Activated CD8-positive, alpha-beta memory T cell treated with anti-CD3 and anti-CD28 coated beads, Interleukin-2, amount 50 U/mL, for 1 hour (primary cell): ENCODE measurements at regions not wholly inside any gene's neighbourhood (a gene's known extent, or its start where the extent isn't known, plus 50 kb on each side); places are given as distances from the start of the nearest gene placed in this dataset.

Experiments
- DNase-seq: peaks from one replicate; pipeline ENCODE4 v3.0.0-alpha.2; 2020; ENCODE audit errors: extremely low read depth

DNA sequence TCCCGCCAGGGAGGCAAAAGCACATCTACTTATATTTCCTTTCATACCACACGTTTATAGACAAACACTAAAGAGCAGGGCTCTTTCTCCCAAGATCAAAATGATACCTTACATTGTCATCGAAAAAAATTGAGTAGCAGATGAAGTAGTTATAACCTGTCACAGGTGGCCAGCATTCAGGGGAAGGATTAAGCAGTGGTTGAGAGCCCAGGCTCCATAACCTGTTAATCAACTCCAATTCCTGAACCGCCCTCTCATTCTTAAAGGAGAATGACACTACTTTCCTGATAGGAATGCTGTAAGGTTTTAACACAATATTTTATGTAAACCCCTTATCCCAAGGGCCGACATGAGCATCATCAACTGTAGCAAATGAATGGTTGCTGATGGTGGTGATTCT is 268.9 kb upstream of the KCNIP4 start:
- DNase-seq, result no peak

GRCh38 chr4:22216278-22216677 is 267.7 kb upstream of the KCNIP4 start:
- DNase-seq, result no peak

- DNase-seq, result no peak
Measured at GRCh38 chr4:22215084-22215483, 266.5 kb upstream of the KCNIP4 start.

DNA sequence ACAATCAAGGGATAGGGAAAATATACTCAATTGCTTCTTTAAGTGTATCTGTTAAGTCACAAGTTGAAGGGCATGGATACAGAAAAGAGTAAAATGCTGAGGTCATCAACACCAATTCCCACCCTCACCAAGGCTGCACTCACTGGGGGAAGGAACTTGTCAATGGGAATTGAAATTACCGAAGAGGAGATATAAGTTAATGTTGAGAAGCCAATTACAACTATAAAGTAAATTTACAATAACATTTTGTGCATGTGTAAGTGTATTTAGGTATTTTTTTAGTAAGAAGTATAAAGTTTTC is 255.1 kb upstream of the KCNIP4 start:
- DNase-seq, result no peak

- no peak for DNase-seq
Measured at GRCh38 chr4:22202975-22203710, 254.6 kb upstream of the KCNIP4 start.

DNA sequence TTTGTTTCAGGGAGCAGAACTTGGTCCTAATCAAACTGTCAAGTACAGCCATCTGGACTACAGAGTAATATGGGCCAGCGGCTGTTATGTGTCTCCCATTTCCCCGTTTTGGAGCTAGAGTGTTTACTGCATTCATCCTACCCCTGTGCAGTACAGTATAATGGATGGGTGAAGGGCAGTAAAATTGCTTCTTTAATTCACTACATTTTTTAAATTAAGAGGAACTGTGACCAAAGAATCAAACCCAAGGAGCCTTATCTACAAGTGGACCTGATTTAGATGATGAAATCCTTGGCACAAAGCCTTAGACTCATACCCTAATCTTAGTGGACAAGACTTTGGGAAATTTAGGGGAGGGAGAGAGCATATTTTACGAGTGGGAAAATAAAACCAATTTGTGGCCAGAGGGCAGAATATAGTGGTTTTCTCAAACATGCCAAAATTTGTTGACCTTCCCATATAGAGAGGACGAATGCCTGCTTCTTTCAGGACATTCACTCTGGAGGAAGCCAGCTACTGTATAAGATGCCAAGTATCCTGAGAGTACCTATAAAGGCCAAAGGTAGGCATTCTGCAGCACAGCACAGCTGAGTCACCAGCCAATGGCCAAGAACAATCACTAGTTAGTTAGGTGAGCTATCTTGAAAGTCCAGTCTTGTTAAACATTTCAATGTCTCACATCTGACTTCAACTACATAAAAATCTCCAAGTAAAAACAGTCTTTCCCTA is 253.8 kb upstream of the KCNIP4 start:
- DNase-seq, result no peak

GRCh38 chr4:22201256-22201655 is 252.7 kb upstream of the KCNIP4 start:
- no peak for DNase-seq

- no peak for DNase-seq
Measured at GRCh38 chr4:22196551-22196950, 248.0 kb upstream of the KCNIP4 start.

DNA sequence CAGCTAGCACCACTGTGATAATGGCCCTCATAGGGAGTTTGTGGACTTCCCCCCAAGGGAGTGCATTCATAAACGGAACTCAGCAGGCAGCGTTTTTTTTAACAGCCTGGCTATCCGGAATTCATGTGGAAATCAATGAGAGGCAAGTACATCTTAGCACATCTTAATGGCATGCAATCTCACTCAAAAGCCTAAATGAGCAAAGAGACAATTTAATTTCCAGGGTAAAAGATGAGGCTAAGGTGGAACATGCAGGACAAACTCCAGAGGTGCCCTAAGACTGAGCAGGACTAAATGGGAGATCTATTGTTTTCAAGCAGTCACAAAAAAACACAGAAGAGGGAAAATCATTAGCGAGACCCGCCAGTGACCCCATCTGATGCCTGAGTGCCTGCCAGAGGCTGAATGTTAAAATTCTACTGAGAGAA is 243.5 kb upstream of the KCNIP4 start:
- no peak for DNase-seq

DNA sequence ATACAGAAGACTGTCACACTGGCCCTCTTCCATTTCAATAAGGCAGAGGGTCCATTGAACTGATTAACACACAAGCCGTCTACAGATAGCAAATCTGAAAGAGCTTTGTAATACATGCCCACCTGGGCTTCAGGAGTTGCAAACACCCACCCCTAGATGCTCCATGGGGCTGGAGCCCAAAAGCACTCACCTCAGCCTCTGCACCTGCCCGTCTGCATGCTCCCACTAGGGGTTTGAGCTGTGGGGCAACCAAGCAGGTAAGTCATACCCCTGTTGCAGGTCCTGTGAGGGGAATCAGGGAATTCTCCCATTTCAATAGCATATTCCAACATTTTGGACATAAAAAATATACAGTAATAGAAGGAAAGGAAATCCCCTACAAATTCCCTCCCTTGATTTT is 243.0 kb upstream of the KCNIP4 start:
- no peak for DNase-seq

DNA sequence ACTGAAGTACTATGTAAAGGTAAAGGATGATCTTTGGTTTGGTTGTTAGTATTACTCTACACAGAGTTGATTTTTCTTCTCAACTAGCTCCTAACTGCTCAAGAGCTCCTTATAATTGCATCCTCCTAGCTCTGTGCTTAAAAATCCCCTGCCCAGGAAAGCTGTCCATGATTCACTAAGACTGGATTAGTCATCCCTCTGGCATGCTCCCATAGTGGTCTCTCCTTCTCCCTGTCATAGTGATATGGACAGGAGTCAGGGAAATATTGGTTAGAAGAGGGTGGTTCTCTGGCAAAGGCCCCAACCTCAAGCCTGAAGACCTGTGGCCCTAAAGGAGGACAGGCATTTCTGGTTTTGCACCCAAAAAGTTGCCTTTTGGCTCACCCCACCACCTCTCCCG is 242.3 kb upstream of the KCNIP4 start:
- DNase-seq, result no peak

DNA sequence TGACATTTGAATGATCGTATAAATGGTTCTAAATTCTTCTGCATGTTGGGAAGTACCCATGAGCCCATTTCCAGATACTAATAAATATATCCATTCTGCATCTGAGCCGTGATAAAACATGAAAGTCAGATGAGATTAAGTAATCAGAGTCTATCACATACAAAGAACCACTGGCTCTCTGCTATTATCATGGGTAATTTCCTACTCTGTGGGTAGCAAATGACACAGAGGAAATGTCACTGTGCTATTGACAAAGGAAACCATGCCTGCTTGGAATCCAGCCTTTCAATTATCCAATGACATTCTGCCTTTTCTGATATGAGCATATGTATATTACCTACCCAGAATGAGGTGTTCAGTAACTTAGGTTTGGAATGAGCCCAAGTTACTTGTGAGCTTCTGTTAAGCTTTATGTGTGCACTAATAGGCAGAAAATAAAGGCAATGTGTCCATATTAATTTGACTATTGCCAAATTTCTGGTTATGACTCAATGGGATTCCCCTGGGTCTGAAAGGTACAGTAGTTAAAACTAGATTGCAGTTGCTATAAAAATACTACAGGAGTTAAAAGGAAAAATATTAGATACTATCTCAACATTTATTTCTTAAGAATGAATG is 238.7 kb upstream of the KCNIP4 start:
- no peak for DNase-seq

DNA sequence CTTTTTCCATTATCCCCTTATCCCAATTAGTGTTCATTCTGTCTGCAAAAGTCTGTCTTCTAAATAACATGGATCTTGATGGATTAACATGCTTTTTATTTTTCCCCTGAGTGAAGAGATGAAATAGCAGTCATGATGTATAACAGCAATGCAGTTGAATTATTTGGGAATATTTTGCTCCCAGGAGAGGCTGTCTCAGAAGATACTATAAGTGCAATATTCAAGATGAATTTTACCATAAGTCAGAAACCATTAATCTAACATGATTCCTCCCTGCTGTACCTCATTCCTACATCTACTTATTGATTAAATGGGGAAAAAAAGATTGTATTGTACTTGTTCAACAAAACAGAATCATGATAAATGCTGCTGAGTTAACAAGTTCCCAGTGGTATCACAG is 233.2 kb upstream of the KCNIP4 start:
- no peak for DNase-seq

DNA sequence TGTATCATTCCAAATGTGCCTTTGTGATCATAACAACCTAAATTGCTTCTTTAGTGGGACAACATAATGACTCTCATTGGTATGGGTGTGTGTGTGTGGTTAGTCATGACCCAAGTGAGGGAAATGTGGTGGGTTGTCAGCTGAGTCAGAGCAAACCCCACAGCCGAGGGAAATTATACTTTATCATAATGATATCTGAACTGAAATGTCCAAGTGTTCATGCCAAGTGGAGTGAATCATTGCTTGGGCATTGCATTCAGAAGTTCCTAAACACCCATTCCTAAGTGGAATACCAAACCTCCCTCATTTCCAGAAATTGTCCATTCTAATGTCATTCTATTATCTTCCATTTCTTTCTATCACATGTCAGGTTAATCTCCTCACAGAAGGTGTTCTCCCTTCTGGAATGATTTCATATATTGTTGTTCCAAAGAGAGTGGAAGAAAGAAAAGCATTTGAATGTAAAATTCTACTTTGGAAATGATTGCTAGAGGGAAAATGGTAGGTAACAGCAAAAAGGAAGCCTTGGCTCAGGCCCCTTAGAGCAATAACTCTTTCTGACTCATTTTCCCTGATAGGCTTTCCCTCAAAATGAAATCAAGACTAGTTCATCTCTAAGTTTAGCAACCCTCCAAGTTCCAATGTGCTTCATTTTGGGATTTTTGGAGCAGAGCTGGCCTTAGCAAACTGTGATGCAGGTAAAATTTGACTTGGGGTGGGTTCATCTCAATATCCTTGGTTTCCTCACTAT is 230.7 kb upstream of the KCNIP4 start:
- DNase-seq, result no peak

- no peak for DNase-seq
Measured at GRCh38 chr4:22174640-22175039, 226.1 kb upstream of the KCNIP4 start.

- no peak for DNase-seq
Measured at GRCh38 chr4:22170353-22170752, 221.8 kb upstream of the KCNIP4 start.

DNA sequence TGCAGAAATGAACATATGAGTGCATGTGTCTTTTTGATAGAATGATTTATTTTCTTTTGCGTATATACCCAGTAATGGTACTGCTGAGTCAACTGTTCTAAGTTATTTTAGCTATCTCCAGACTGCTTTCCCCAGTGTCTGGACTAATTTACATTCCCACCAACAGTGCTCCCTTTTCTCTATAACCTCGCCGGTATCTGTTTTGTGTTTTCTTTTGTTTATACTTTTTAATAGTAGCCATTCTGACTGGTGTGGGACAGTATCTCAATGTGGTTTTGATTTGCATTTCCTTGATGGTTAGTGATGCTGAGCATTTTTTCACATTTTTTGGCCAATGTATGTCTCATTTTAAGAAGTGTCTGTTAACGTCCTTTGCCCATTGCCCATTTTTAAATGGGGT is 218.6 kb upstream of the KCNIP4 start:
- no peak for DNase-seq

DNA sequence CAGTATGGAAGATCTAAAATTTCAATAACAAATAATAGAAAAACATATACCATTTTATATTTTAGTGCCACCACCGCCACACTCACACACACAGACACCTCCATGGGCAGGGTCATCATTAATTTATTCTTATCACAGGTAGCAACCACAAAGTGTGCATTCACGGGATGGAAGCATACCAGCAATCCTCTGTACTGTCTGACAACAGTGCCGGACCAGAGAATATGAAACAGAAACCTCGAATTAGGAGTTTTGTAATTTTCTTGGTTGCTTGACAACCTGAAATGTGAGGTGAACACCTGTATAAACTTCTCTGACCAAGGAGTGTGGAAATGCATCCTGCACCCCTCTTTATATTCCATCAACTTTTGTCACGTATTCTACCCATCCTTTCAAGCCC is 213.9 kb upstream of the KCNIP4 start:
- DNase-seq, result no peak

GRCh38 chr4:22130741-22131140 is 182.2 kb upstream of the KCNIP4 start:
- DNase-seq, result no peak

GRCh38 chr4:22129454-22130029 is 181.0 kb upstream of the KCNIP4 start:
- DNase-seq, result no peak

DNA sequence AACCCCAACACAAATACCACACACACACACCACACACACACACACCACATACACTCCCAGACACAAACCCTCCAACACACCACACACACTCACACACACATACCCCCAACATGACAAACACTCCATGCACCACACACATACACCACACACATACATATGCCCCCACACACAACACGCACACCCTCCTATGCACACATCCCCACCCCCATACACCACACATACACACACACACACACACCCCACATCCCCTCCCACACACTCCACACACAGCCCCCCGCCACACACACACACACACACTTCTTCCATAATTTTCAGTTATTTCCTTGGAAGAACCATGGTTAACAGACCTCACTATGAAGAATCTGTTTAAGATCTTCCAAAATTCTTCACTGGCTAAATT is 173.5 kb upstream of the KCNIP4 start:
- no peak for DNase-seq

DNA sequence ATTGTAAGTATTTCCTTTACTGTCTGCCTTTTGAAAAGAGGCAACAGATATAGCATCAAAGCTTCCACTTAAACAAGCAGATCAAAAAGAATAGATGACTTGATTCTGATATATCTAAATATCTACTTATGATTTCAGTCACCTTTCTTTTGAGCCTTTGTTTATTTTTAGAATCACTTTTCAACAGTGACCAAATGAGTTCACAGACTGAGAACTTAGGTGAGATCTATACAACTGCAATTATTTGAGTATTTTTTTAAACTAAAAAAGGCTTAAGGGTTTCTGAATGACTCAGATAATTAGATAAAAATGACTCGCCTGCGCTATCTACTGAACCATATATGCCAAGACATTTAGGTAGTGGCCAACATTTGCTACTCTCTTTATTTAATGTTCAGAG is 166.7 kb upstream of the KCNIP4 start:
- no peak for DNase-seq
